ENCODE measurements at regions not wholly inside any gene's neighbourhood (a gene's known extent, or its start where the extent isn't known, plus 50 kb on each side); places are given as distances from the start of the nearest gene placed in this dataset.

GRCh38 chr3:40765884-40766283 lies 241.1 kb downstream of the ZNF621 start:
- WGBS (ENCODE audit: extremely low coverage, insufficient read length, low lambda C conversion rate), result no CpG with 5 or more reads among the region's 3 CpGs
- Mint-ChIP-seq H3K4me1 (no peaks in the 10 kb centered on the region), H3K27me3 (ENCODE audit: low read depth) (peaks cover 2% of the 10 kb centered on the region; the same call in 1 of the 2 replicates), H3K4me3 (no peak overlapping the region), H3K27ac (no peak overlapping the region), H3K9me3 (peaks cover 8 to 13% of the 10 kb centered on the region in 2 experiments; a peak in 3 of 5 replicates), H3K36me3 (ENCODE audit: insufficient read depth in 1 of 3, low read depth in 3 of 3) (peaks cover 0 to 4% (median 0%) of the 10 kb centered on the region in 3 experiments; a peak in 2 of 7 replicates)
- no peak overlapping the region for H3K56ac ChIP-seq (ENCODE audit: insufficient read length, low read depth, low read length)
- H3K4me2 ChIP-seq (ENCODE audit: insufficient read depth, insufficient read length, low read length), result no peak overlapping the region
- H2BK15ac ChIP-seq (ENCODE audit: low read depth, low read length), result no peak overlapping the region
- no peak overlapping the region for H4K5ac ChIP-seq (ENCODE audit: insufficient read length, low read depth, low read length)
- no peak overlapping the region for H3K27ac ChIP-seq (ENCODE audit: insufficient read length, low read depth, low read length)
- H2AFZ ChIP-seq (ENCODE audit: low read length), result no peak overlapping the region
- no peak overlapping the region for H2BK5ac ChIP-seq (ENCODE audit: insufficient read length, low read length)
- no peak for DNase-seq
- H3K79me1 ChIP-seq (ENCODE audit: insufficient read depth, low read depth, low read length, poor library complexity, severe bottlenecking), result no peaks in the 10 kb centered on the region
- no peaks in the 10 kb centered on the region for H3K4me1 ChIP-seq (ENCODE audit: insufficient read depth, low read length)
- no peak overlapping the region for H2BK20ac ChIP-seq (ENCODE audit: low read depth, low read length, poor library complexity, severe bottlenecking)
- H4K8ac ChIP-seq (replicated peaks; ENCODE audit: insufficient read length, low read depth, low read length), result no peak overlapping the region
- TF ChIP-seq CTCF (conservative IDR thresholded peaks at IDR 0.05), result no peak
- H3K18ac ChIP-seq (ENCODE audit: insufficient read length, low read depth, low read length), result no peak overlapping the region
- no peak overlapping the region for H4K91ac ChIP-seq (ENCODE audit: insufficient read length, low read depth, low read length)
- H3K23ac ChIP-seq (ENCODE audit: insufficient read length, low read depth, low read length), result no peak overlapping the region
- H3T11ph ChIP-seq (ENCODE audit: low read length), result no peak overlapping the region
- H3K14ac ChIP-seq (ENCODE audit: insufficient read depth, low read length), result no peak overlapping the region
- no peak overlapping the region for H2AK5ac ChIP-seq (ENCODE audit: insufficient read length, low read length)
- H4K20me1 ChIP-seq (ENCODE audit: control insufficient read depth, insufficient read depth, insufficient read length), result no peaks in the 10 kb centered on the region
- no peaks in the 10 kb centered on the region for H3K23me2 ChIP-seq (ENCODE audit: insufficient read length, low read depth, low read length, poor library complexity, severe bottlenecking)
- H3K27me3 ChIP-seq (ENCODE audit: insufficient read depth, low read length), result no peaks in the 10 kb centered on the region
- no peaks in the 10 kb centered on the region for H3K79me2 ChIP-seq (ENCODE audit: insufficient read depth, low read length)
- no peak overlapping the region for H3K4ac ChIP-seq (ENCODE audit: low read depth, low read length)
- H2BK12ac ChIP-seq (ENCODE audit: insufficient read length, low read depth, low read length), result no peak overlapping the region
- no peaks in the 10 kb centered on the region for H3K9me3 ChIP-seq (ENCODE audit: control insufficient read depth, low read depth, low read length)
- H3K9ac ChIP-seq (ENCODE audit: extremely low read depth, insufficient read length, low read length), result no peak overlapping the region
- H2BK120ac ChIP-seq (ENCODE audit: low read depth, low read length, poor library complexity, severe bottlenecking), result no peak overlapping the region

Measured in H9 (cell line).